Bronchial epithelial cell (primary cell): ENCODE measurements at regions not wholly inside any gene's neighbourhood (a gene's known extent, or its start where the extent isn't known, plus 50 kb on each side); places are given as distances from the start of the nearest gene placed in this dataset.

Source experiments
- DNase-seq: peaks from one replicate; pipeline ENCODE4 v3.0.0-alpha.2; 2010; ENCODE audit warnings: low read depth
- FAIRE-seq: peaks from 2 replicates; lab custom pipeline; 2011; peaks lifted over from hg19 to GRCh38; lab: Jason Lieb, UNC
- H3K27me3 ChIP-seq: 2 replicates; pipeline ENCODE4 v1.5.1; 2011; ENCODE audit warnings: low read length; ENCODE audit not compliant: control insufficient read depth, insufficient read depth
- H3K36me3 ChIP-seq: 2 replicates; pipeline ENCODE4 v1.5.1; 2011; ENCODE audit warnings: low read length; ENCODE audit not compliant: control insufficient read depth, insufficient read depth
- H3K4me3 ChIP-seq: 2 replicates; pipeline ENCODE4 v1.5.1; 2011; ENCODE audit warnings: mild to moderate bottlenecking, low read depth, low read length, control low read depth
- TF ChIP-seq, protein P1 (sequence below): IDR thresholded peaks from 2 replicates; pipeline ENCODE4 v1.5.1; 2011; ENCODE audit warnings: mild to moderate bottlenecking, moderate library complexity, low read length, control low read depth, inconsistent platforms; ENCODE audit not compliant: insufficient read depth, severe bottlenecking

GRCh38 chr3:22907796-22908195 lies 295.3 kb upstream of the UBE2E2 start:
- H3K36me3 ChIP-seq, result no peaks in the 10 kb centered on the region
- TF ChIP-seq, protein P1, sequence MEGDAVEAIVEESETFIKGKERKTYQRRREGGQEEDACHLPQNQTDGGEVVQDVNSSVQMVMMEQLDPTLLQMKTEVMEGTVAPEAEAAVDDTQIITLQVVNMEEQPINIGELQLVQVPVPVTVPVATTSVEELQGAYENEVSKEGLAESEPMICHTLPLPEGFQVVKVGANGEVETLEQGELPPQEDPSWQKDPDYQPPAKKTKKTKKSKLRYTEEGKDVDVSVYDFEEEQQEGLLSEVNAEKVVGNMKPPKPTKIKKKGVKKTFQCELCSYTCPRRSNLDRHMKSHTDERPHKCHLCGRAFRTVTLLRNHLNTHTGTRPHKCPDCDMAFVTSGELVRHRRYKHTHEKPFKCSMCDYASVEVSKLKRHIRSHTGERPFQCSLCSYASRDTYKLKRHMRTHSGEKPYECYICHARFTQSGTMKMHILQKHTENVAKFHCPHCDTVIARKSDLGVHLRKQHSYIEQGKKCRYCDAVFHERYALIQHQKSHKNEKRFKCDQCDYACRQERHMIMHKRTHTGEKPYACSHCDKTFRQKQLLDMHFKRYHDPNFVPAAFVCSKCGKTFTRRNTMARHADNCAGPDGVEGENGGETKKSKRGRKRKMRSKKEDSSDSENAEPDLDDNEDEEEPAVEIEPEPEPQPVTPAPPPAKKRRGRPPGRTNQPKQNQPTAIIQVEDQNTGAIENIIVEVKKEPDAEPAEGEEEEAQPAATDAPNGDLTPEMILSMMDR, result no peak
- no peaks in the 10 kb centered on the region for H3K27me3 ChIP-seq
- FAIRE-seq (no peak), DNase-seq (no peak)
- no peak overlapping the region for H3K4me3 ChIP-seq

DNA sequence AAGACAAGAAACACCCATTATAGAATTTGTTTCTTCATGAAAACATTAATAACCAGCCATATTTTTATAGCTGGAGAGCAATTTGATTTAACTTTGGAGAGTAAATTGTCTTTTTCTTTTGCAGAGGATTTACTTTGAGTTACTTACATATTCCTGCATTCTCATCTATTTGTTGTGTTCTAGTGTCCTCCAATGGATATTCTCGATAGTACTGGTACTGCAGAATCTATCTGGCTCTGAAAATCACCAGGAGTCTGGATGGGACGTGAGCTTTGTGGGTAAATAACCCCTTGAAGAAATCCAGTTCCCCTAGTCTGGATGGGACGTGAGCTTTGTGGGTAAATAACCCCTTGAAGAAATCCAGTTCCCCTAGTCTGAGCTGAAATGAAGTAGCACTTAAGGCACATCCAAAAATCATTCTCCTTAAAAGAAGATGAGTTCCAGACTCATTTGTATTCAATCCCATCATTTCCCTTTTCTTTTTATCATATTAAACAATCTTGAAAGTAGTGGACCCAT lies 294.1 kb upstream of the UBE2E2 start:
- Histone ChIP-seq H3K4me3 (no peak overlapping the region), H3K36me3 (no peaks in the 10 kb centered on the region), H3K27me3 (no peaks in the 10 kb centered on the region)
- DNase-seq (no peak), FAIRE-seq (no peak)
- TF ChIP-seq, protein P1, result no peak

DNA sequence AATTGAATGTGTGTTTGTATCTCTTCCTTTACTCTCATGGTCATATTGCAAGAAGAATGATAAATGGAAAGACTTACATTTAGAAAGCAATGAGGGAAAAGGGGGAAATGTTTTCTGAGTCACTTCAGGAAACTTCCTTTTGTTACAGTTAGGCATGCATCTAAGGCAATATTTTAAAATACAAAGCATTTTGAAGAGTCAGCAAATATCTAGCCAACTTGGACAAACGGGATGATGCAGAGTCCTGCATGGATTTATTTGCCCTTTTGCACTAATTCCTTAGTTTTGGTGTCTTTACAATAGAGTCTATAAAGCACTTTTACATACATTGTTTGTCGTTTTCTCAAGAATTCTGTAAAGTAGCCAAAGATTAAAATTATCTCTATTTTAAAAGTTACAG lies 286.2 kb upstream of the UBE2E2 start:
- DNase-seq, result no peak
- H3K4me3 ChIP-seq, result no peak overlapping the region
- FAIRE-seq, result no peak
- TF ChIP-seq, protein P1, result no peak
- H3K36me3 ChIP-seq, result no peaks in the 10 kb centered on the region
- H3K27me3 ChIP-seq, result no peaks in the 10 kb centered on the region

- TF ChIP-seq, protein P1, result no peak
- Histone ChIP-seq H3K4me3 (no peak overlapping the region), H3K27me3 (no peaks in the 10 kb centered on the region), H3K36me3 (no peaks in the 10 kb centered on the region)
- FAIRE-seq, result no peak
- no peak for DNase-seq
Observed at GRCh38 chr3:22920006-22920405, 283.1 kb upstream of the UBE2E2 start.

DNA sequence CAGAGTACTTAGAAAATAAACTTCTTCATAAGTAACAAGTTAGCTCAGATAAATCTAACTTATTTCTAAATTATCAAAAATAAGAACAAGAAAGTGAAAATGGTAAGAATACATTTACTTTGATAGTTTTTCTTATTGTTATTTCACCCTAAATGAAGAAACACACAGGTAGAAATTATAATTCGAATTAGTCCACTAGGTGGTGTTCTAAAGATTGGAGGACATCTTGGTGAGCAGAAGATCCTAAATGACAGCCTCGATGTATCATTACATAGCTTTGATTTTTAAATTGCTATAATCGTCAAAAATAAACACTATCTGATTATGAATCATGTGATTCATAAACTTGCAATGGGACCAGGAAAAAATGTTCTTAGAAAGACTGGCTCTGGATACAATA lies 280.8 kb upstream of the UBE2E2 start:
- DNase-seq (peak; percentile 46), FAIRE-seq (no peak)
- Histone ChIP-seq H3K4me3 (no peak overlapping the region), H3K36me3 (no peaks in the 10 kb centered on the region), H3K27me3 (no peaks in the 10 kb centered on the region)
- TF ChIP-seq, protein P1, result peak; percentile 7

DNA sequence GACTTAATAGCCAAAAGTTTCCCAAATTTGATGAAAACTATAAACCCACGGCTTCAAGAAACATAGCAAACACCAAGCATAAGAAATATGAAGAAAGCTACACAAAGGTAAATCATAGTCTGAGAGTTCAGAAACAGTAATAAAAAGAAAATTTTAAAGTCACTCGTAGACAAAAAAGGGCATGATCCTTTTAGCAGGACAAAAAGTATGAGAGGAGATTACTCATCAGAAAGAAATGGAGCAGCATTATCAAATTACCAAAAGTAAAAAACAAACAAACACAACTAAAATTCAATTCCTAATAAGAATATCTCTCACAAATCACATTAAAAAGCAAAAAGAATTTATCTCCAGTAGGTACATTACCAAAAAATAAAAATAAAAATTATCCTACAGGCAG lies 279.4 kb upstream of the UBE2E2 start:
- FAIRE-seq, result no peak
- TF ChIP-seq, protein P1, result no peak
- H3K4me3 ChIP-seq, result no peak overlapping the region

More for the DNA sequence above, 279.4 kb upstream of the UBE2E2 start:
- no peaks in the 10 kb centered on the region for H3K27me3 ChIP-seq
- DNase-seq, result no peak
- H3K36me3 ChIP-seq, result no peaks in the 10 kb centered on the region
